SIG-M5 treated with dmso at 0.1 percent for 504 hours (cell line): ENCODE measurements at regions not wholly inside any gene's neighbourhood (a gene's known extent, or its start where the extent isn't known, plus 50 kb on each side); places are given as distances from the start of the nearest gene placed in this dataset.
A peak's percentile ranks its signal among the peaks of the same experiment; 100 is the strongest.
"Not testable (repeated sequence)": the region's sequence is repeated elsewhere in the genome, so short reads cannot be mapped to it uniquely, and the experiment has no call there.

Source experiments
- DNase-seq: peaks from one replicate; lab custom pipeline; 2025; ENCODE audit not compliant: unreplicated experiment; lab: John Stamatoyannopoulos, UW

- peak; percentile 34 for DNase-seq
Measured at GRCh38 chr9:100700689-100701318, 122.9 kb downstream of the CAVIN4 start.

- peak; percentile 51 for DNase-seq
Measured at GRCh38 chr9:100714372-100715099, 136.7 kb downstream of the CAVIN4 start.

GRCh38 chr9:100715100-100715380 is 137.2 kb downstream of the CAVIN4 start:
- DNase-seq = no peak

- DNase-seq = no peak
Measured at GRCh38 chr9:100718717-100719116, 140.8 kb downstream of the CAVIN4 start.

DNA sequence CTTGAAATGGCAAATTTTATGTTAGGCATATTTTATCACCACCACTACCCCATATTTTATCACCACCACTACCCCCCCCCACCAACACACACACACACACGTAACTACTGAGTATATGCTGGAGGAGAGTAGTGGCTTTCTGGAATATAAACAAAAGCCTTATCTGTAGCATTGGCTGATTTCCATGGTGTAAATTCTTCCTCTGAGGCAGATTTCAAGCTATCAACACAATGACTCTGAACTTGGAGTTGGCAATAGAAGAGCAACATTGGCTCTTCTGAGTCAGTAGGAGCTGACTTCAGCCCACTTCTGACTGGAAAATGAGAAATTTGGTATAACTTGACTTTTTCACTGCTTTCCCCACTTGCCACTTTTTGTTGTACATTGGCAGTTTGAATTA is 143.0 kb downstream of the CAVIN4 start:
- DNase-seq = no peak

GRCh38 chr9:100724886-100725285 is 147.0 kb downstream of the CAVIN4 start:
- no peak for DNase-seq

GRCh38 chr9:100725371-100725770 is 147.5 kb downstream of the CAVIN4 start:
- DNase-seq = no peak

DNA sequence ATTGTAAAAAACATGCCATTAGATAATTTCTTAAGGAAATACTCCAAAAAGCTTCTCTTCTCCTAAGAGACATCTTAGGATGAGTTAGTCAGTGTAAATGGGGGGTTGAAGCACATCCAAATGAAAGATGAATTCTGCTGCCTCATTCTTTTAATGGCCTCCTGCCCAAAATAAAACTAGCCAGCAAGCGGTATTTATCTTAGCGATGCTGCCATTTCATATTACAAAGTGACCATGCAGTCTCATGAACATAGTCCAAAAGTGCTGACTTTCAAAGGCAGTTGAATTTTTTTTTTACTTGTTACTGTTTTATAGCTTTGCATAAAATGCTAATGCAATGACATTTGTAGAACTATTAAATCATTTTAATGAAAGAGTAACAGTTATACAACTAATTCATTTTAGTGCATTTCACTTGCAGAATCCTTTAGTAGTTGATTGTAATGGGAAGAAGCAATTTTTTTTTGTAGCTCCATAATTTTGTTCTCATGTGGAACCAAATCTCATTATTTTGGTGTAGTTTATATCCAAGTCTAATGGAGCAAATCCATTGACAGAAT is 151.5 kb downstream of the CAVIN4 start:
- no peak for DNase-seq

DNA sequence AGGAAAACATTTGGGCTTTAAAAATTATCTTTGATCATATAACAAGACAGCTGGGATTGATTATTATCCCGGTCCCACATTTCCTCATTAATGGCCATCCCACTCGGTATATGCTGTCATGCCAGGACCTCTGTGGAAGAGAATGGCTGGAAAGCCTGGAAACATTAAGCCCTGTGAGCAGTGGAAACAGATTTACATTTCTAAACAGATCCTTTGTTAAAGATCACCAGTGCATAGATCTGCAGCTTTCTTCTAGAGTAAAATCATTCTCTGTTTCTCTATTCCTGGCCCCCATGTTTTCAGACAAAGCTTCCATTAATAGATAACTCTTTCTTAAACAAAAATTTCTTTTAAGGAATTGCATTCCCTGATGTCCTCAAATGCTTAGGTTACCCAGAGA is 152.2 kb downstream of the CAVIN4 start:
- DNase-seq = no peak

GRCh38 chr9:100731038-100731556 is 153.2 kb downstream of the CAVIN4 start:
- DNase-seq = no peak

DNA sequence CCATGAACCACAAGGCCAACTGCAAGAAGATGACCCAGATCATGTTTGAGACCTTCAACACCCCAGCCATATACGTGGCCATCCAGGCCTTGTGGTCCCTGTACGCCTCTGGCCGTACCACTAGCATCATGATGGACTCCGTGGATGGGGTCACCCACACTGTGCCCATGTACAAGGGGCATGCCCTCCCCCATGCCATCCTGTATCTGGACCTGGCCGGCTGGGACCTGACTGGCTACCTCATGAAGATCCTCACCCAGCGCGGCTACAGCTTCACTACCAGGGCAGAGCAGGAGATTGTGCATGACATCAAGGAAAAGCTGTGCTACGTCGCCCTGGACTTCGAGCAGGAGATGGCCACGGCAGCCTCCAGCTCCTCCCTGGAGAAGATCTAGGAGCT is 153.7 kb downstream of the CAVIN4 start:
- no peak for DNase-seq

- no peak for DNase-seq
Measured at GRCh38 chr9:100739208-100739607, 161.3 kb downstream of the CAVIN4 start.

DNA sequence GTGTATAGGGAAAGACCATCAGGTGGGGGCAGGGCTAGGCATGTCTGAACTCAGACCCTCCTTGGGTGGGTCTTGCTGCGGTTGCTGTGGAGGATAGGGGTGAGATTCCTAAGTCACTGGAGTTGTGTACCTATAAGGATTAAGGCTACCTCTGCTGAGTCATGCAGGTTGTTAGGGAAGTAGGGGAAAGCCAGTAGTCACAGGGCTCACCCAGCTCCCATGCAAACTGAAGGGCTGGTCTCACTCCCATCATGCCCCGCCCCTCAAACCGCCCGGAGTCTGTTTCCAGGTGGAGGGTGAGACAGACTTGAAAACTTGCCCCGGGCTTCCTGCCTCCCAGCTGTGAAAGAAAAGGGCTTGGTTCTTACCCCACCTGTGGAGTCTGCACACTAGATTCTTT is 161.8 kb downstream of the CAVIN4 start:
- DNase-seq = no peak

- not testable (repeated sequence) for DNase-seq
Measured at GRCh38 chr9:100748930-100749329, 171.1 kb downstream of the CAVIN4 start.

DNA sequence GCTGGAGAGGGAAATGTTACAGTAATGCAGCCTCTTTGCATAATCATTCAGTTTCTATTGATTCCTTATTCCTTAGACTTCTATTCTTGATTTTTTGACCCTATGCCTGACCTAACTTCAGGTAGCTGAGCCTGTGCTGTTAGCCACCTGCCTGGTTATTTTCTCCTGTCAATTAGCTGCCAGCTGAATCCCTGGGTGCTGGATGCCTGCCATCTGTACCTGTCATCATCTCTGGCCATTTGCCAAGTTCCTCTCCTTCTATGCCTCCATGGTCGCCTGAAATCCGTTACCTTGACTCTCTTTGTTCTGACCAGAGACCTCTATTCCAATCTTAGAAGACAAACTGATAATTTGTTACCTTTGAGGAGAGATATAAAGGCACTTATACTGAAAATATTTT is 178.3 kb downstream of the CAVIN4 start:
- DNase-seq = no peak

GRCh38 chr9:100759215-100759614 is 181.3 kb downstream of the CAVIN4 start:
- no peak for DNase-seq

GRCh38 chr9:100761276-100761802 is 183.5 kb downstream of the CAVIN4 start:
- DNase-seq = no peak

GRCh38 chr9:100774326-100774725 is 196.4 kb downstream of the CAVIN4 start:
- no peak for DNase-seq

DNA sequence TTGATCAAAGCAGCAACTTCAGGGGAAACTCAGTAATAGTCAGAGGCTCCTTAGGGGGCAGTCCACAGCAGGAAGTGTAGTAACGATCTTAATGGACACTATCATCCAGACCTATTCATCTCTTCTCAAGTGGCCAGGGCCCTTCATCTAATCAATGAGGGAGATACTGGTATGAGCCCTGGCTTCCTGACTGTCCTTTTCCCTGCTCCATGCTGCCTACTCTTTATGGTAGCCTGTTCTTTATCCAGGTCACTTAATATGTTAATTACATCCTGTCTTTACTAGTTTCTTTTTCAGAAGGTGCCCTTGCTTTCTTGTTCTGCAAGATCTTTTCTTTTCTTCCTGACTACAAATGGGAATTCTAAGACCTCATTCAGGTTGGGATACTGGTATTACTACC is 197.1 kb downstream of the CAVIN4 start:
- no peak for DNase-seq

DNA sequence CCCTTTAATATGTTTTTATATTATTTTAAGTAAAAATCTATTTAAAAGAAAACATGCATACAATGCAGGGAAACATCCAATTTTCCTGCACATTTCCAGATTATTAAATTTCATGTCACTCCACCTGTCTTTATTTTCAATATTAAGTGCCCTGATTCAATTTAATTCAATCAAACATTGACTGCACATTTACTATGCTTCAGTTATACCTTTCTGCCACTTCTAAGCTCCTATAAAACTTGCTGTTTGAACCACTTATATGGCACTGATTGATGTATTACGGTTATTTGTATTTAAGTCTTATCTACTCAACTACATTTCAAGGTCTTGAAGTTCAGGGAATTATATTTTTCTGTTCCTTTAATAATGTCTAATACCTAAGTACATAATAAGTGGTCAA is 198.0 kb downstream of the CAVIN4 start:
- no peak for DNase-seq

DNA sequence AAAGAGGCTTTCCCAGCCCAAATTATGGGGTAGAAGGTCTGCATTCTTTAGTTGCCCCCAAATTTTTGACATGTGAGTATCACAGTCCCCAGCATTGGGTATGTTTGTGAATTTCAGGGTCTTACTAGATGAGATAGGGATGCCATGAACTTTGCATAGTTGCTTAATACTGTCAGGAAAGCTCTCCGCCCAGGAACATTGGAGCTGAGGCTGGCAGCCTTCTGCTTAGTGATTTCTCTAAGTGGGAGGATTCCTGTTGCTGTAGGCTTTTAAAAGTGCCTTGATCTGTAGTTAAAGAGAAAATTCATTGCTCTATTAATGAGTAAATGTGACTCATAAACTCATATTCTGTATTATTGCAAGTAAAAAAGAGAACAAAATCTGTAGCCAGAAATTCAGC is 206.9 kb downstream of the CAVIN4 start:
- DNase-seq = no peak

DNA sequence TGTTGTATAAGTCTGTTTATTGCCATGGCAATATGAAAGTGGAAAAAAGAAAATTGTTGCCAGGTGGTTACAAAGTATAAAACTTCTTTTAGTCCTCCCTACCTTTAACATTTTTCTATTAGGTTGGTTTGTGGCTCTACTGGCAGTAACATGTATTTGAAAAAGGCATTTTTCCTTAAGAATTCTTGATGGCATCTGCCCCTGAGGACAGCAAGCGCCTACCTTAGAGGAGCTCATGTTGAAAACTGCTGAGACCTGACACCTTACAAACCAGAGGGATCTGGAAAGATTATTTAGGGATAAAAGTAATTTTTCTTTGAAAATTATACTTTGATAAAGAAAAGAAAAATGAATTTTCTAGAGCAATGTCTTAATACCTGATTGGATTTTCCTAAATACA is 208.1 kb downstream of the CAVIN4 start:
- DNase-seq = no peak
